H9 (cell line): ENCODE measurements at regions not wholly inside any gene's neighbourhood (a gene's known extent, or its start where the extent isn't known, plus 50 kb on each side); places are given as distances from the start of the nearest gene placed in this dataset.

ENCODE experiments used
- DNase-seq: peaks from one replicate; pipeline ENCODE4 v3.0.0-alpha.2; 2017
- H2AFZ ChIP-seq: one replicate; pipeline ENCODE4 v1.6.1; 2013; ENCODE audit warnings: mild to moderate bottlenecking, low read length, control low read depth, moderate library complexity
- H2AK5ac ChIP-seq: 2 replicates; pipeline ENCODE4 v1.6.1; 2013; ENCODE audit warnings: low read length, control low read depth, mixed read lengths; ENCODE audit not compliant: insufficient read length
- H2BK120ac ChIP-seq: one replicate; pipeline ENCODE4 v1.6.1; 2013; ENCODE audit warnings: low read depth, mild to moderate bottlenecking, low read length, control low read depth, inconsistent platforms; ENCODE audit not compliant: poor library complexity, severe bottlenecking
- H2BK12ac ChIP-seq: 2 replicates; pipeline ENCODE4 v1.6.1; 2013; ENCODE audit warnings: low read length, control low read depth, mixed read lengths, low read depth; ENCODE audit not compliant: insufficient read length
- H2BK15ac ChIP-seq: 2 replicates; pipeline ENCODE4 v1.6.1; 2013; ENCODE audit warnings: low read depth, low read length, control low read depth
- H2BK20ac ChIP-seq: one replicate; pipeline ENCODE4 v1.6.1; 2013; ENCODE audit warnings: low read depth, mild to moderate bottlenecking, low read length, control low read depth, inconsistent platforms; ENCODE audit not compliant: poor library complexity, severe bottlenecking
- H2BK5ac ChIP-seq: 2 replicates; pipeline ENCODE4 v1.6.1; 2013; ENCODE audit warnings: low read length, control low read depth, mixed read lengths; ENCODE audit not compliant: insufficient read length
- H3K14ac ChIP-seq: 2 replicates; pipeline ENCODE4 v1.6.1; 2013; ENCODE audit warnings: low read length, control low read depth; ENCODE audit not compliant: insufficient read depth
- H3K18ac ChIP-seq: 2 replicates; pipeline ENCODE4 v1.6.1; 2013; ENCODE audit warnings: low read depth, mild to moderate bottlenecking, mixed read lengths, low read length, control low read depth; ENCODE audit not compliant: insufficient read length
- H3K23ac ChIP-seq: 2 replicates; pipeline ENCODE4 v1.6.1; 2013; ENCODE audit warnings: low read length, control low read depth, mixed read lengths, low read depth; ENCODE audit not compliant: insufficient read length
- H3K23me2 ChIP-seq: 2 replicates; pipeline ENCODE4 v1.6.1; 2013; ENCODE audit warnings: low read depth, mild to moderate bottlenecking, mixed read lengths, low read length, control low read depth; ENCODE audit not compliant: insufficient read length, poor library complexity, severe bottlenecking
- H3K27ac ChIP-seq: 2 replicates; pipeline ENCODE4 v1.5.1; 2013; ENCODE audit warnings: low read length, control low read depth, mixed read lengths, low read depth; ENCODE audit not compliant: insufficient read length
- H3K27me3 ChIP-seq: 2 replicates; pipeline ENCODE4 v1.6.1; 2013; ENCODE audit warnings: low read length, control low read depth, inconsistent platforms; ENCODE audit not compliant: insufficient read depth
- H3K4ac ChIP-seq: 2 replicates; pipeline ENCODE4 v1.6.1; 2013; ENCODE audit warnings: low read depth, mild to moderate bottlenecking, control low read depth, inconsistent platforms, low read length, moderate library complexity
- H3K4me1 ChIP-seq: 2 replicates; pipeline ENCODE4 v1.6.1; 2013; ENCODE audit warnings: low read length, control low read depth, inconsistent platforms; ENCODE audit not compliant: insufficient read depth
- H3K4me2 ChIP-seq: 2 replicates; pipeline ENCODE4 v1.6.1; 2013; ENCODE audit warnings: low read length, control low read depth, mixed read lengths; ENCODE audit not compliant: insufficient read length, insufficient read depth
- H3K56ac ChIP-seq: 2 replicates; pipeline ENCODE4 v1.6.1; 2013; ENCODE audit warnings: low read depth, mild to moderate bottlenecking, mixed read lengths, low read length, control low read depth; ENCODE audit not compliant: insufficient read length
- H3K79me1 ChIP-seq: 2 replicates; pipeline ENCODE4 v1.6.1; 2013; ENCODE audit warnings: low read depth, mild to moderate bottlenecking, moderate library complexity, low read length, control low read depth, inconsistent platforms; ENCODE audit not compliant: insufficient read depth, poor library complexity, severe bottlenecking
- H3K79me2 ChIP-seq: 2 replicates; pipeline ENCODE4 v1.6.1; 2013; ENCODE audit warnings: low read length, control low read depth, inconsistent platforms; ENCODE audit not compliant: insufficient read depth
- H3K9ac ChIP-seq: 2 replicates; pipeline ENCODE4 v1.6.1; 2013; ENCODE audit warnings: low read length, control low read depth, mixed read lengths; ENCODE audit not compliant: insufficient read length; ENCODE audit errors: extremely low read depth
- H3K9me3 ChIP-seq: one replicate; pipeline ENCODE4 v1.6.1; 2013; ENCODE audit warnings: low read depth, low read length, inconsistent platforms; ENCODE audit not compliant: control insufficient read depth
- H3T11ph ChIP-seq: one replicate; pipeline ENCODE4 v1.6.1; 2013; ENCODE audit warnings: mild to moderate bottlenecking, low read length, control low read depth, inconsistent platforms
- H4K20me1 ChIP-seq: one replicate; pipeline ENCODE4 v1.6.1; 2013; ENCODE audit not compliant: control insufficient read depth, insufficient read length, insufficient read depth
- H4K5ac ChIP-seq: 2 replicates; pipeline ENCODE4 v1.6.1; 2013; ENCODE audit warnings: low read depth, mild to moderate bottlenecking, mixed read lengths, low read length, control low read depth; ENCODE audit not compliant: insufficient read length
- H4K8ac ChIP-seq: replicated peaks from 2 replicates; pipeline ENCODE4 v1.6.1; 2013; ENCODE audit warnings: low read length, control low read depth, mixed read lengths, low read depth; ENCODE audit not compliant: insufficient read length
- H4K91ac ChIP-seq: 2 replicates; pipeline ENCODE4 v1.6.1; 2013; ENCODE audit warnings: low read depth, mild to moderate bottlenecking, moderate library complexity, mixed read lengths, low read length, control low read depth; ENCODE audit not compliant: insufficient read length
- H3K27ac Mint-ChIP-seq, 3 experiments: 2 replicates in 2 of 3; 3 replicates in 1 of 3; pipeline ENCODE4 v1.8.0; 2020 to 2021; ENCODE audit warnings: mixed read lengths in 3 of 3, mild to moderate bottlenecking in 1 of 3, moderate library complexity in 1 of 3
- H3K27me3 Mint-ChIP-seq: 2 replicates; pipeline ENCODE4 v1.8.0; 2021; ENCODE audit warnings: low read depth, mild to moderate bottlenecking, moderate library complexity, mixed read lengths
- H3K36me3 Mint-ChIP-seq, 3 experiments: 2 replicates in 2 of 3; 3 replicates in 1 of 3; pipeline ENCODE4 v1.8.0; 2020 to 2021; ENCODE audit warnings: low read depth in 3 of 3, mixed read lengths in 3 of 3; ENCODE audit not compliant: insufficient read depth in 1 of 3
- H3K4me1 Mint-ChIP-seq, 2 experiments: 2 replicates each; pipeline ENCODE4 v1.8.0; 2020; ENCODE audit warnings: mixed read lengths in 2 of 2
- H3K4me3 Mint-ChIP-seq, 2 experiments: 2 replicates in 1 of 2; 3 replicates in 1 of 2; pipeline ENCODE4 v1.8.0; 2020 to 2021; ENCODE audit warnings: mild to moderate bottlenecking in 2 of 2, mixed read lengths in 2 of 2, moderate library complexity in 1 of 2
- H3K9me3 Mint-ChIP-seq, 2 experiments: 2 replicates in 1 of 2; 3 replicates in 1 of 2; pipeline ENCODE4 v1.8.0; 2020; ENCODE audit warnings: mild to moderate bottlenecking in 2 of 2, mixed read lengths in 2 of 2, moderate library complexity in 1 of 2
- CTCF ChIP-seq: fragments of 200-600 bp; sonication (generic); conservative IDR thresholded peaks from 3 replicates; pipeline ENCODE4 v1.8.0; 2021; ENCODE audit warnings: antibody characterized with exemption, mild to moderate bottlenecking

GRCh38 chr12:46435029-46435428 is 62.5 kb upstream of the SLC38A2 start:
- H2BK5ac ChIP-seq, result no peak overlapping the region
- no peak overlapping the region for H4K5ac ChIP-seq
- H3K9me3 ChIP-seq, result no peaks in the 10 kb centered on the region
- no peak overlapping the region for H4K91ac ChIP-seq
- H2BK12ac ChIP-seq, result no peak overlapping the region
- H3K36me3 Mint-ChIP-seq, result no peaks in the 10 kb centered on the region
- H3K18ac ChIP-seq, result no peak overlapping the region
- no peak overlapping the region for H3K4me3 Mint-ChIP-seq
- no peaks in the 10 kb centered on the region for H3K27me3 ChIP-seq
- H3K79me2 ChIP-seq, result no peaks in the 10 kb centered on the region
- no peak overlapping the region for H3T11ph ChIP-seq
- H2BK20ac ChIP-seq, result no peak overlapping the region
- H3K4ac ChIP-seq, result no peak overlapping the region
- H2AK5ac ChIP-seq, result no peak overlapping the region
- no peak overlapping the region for H3K4me2 ChIP-seq
- no peak for TF ChIP-seq CTCF
- no peak for DNase-seq
- H2BK15ac ChIP-seq, result no peak overlapping the region
- H3K9ac ChIP-seq, result no peak overlapping the region
- H3K56ac ChIP-seq, result no peak overlapping the region
- no peaks in the 10 kb centered on the region for H3K79me1 ChIP-seq
- H3K27me3 Mint-ChIP-seq, result no peaks in the 10 kb centered on the region
- no peak overlapping the region for H3K23ac ChIP-seq
- H3K4me1 ChIP-seq, result no peaks in the 10 kb centered on the region
- H2BK120ac ChIP-seq, result no peak overlapping the region
- H2AFZ ChIP-seq, result no peak overlapping the region
- H3K27ac ChIP-seq, result no peak overlapping the region
- H3K14ac ChIP-seq, result no peak overlapping the region
- H4K20me1 ChIP-seq, result no peaks in the 10 kb centered on the region
- no peak overlapping the region for H4K8ac ChIP-seq
- H3K23me2 ChIP-seq, result no peaks in the 10 kb centered on the region
- H3K4me1 Mint-ChIP-seq, result peaks cover 13 to 20% of the 10 kb centered on the region in 2 experiments
- H3K27ac Mint-ChIP-seq, result no peak overlapping the region
- H3K9me3 Mint-ChIP-seq, result no peaks in the 10 kb centered on the region
